ENCODE measurements at regions not wholly inside any gene's neighbourhood (a gene's known extent, or its start where the extent isn't known, plus 50 kb on each side); places are given as distances from the start of the nearest gene placed in this dataset.
"Not testable (repeated sequence)": the region's sequence is repeated elsewhere in the genome, so short reads cannot be mapped to it uniquely, and the experiment has no call there.

- not testable (repeated sequence) for TF ChIP-seq RAD21 (IDR thresholded peaks at IDR 0.05 in 1 of 2, conservative IDR thresholded peaks at IDR 0.05 in 1 of 2; ENCODE audit: low read depth in 2 of 2, low read length in 2 of 2); EGR1 (IDR thresholded peaks at IDR 0.05; ENCODE audit: borderline replicate concordance, low read depth, low read length); CHD2 (IDR thresholded peaks at IDR 0.05; ENCODE audit: low read length); SUZ12 (IDR thresholded peaks at IDR 0.05; ENCODE audit: low read length); CBX5 (IDR thresholded peaks at IDR 0.05; ENCODE audit: low read depth, low read length); ATF3 (IDR thresholded peaks at IDR 0.05; ENCODE audit: insufficient read depth, low read depth, low read length); CTCF (IDR thresholded peaks at IDR 0.05; ENCODE audit: control extremely low read depth in 1 of 3, insufficient read depth in 1 of 3, low read depth in 1 of 3, low read length in 3 of 3); RFX5 (IDR thresholded peaks at IDR 0.05; ENCODE audit: borderline replicate concordance, low read depth, low read length)
Observed at GRCh38 chr5:66293851-66294250, 149.8 kb downstream of the SREK1 start.
